HG03439 (cell line): ENCODE measurements at regions not wholly inside any gene's neighbourhood (a gene's known extent, or its start where the extent isn't known, plus 50 kb on each side); places are given as distances from the start of the nearest gene placed in this dataset.

Source experiments
- ATAC-seq: cut with Tn5 transposase; IDR thresholded peaks from one replicate; pipeline ENCODE4 v1.9.1; 2021; ENCODE audit warnings: mild to moderate bottlenecking, moderate library complexity; ENCODE audit not compliant: unreplicated experiment

DNA sequence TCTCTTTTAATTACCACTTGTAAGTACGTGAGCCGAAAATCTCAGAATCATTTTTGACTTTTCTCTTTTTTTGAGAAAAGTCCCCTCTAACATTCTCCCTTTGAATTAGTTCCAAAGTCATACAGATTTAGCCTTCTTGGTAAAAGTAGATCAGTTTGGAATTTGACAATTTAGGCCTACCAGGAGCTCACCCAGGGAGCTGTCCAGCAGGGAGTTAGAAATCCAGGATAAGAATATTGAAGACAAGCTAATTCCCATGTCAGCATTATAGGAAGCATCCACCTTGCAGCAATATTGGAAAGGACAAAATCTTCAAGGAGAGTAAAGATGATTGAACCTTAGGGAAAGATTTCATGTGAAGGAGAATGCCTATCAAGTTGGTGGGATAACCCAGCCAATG lies 352.2 kb upstream of the CPEB2 start:
- no peak for ATAC-seq

DNA sequence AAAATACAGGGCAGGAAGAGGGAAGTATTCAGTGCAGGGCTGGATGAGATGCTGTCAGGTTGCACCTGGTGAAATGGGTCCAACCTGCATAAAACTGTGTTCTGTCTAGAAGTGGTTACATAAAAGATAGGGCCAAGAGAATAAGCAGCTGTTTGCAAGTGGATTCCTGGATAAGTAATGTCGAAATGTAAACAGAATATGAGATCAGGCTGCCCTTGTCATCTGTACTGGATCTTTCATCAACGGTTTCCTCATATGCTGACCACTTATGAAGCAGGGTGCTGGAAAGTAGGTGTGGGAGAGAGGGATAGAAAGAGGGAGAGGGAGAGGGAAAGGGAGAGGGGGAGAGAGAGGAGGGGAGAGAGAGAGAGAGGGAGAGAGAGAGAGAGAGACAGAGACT lies 349.8 kb upstream of the CPEB2 start:
- ATAC-seq, result no peak

DNA sequence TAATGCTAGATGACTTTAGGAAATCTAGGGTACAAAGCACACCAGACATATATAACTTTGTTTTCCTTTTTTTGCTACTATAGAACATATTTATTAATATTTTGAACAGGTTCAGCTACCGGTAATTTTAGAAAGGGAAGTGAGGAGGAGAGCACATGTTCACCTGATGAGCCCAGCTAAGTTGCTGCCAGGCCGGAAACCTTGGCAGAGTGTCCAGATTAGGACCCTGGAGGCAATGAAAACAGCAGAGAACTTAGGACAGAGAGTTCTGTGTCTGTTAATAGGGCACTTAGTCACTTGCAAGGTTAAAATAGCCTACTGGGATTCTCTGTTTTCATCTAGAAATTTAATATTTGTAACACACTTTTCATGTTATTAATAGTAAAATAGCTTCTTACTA lies 348.9 kb upstream of the CPEB2 start:
- ATAC-seq, result no peak

DNA sequence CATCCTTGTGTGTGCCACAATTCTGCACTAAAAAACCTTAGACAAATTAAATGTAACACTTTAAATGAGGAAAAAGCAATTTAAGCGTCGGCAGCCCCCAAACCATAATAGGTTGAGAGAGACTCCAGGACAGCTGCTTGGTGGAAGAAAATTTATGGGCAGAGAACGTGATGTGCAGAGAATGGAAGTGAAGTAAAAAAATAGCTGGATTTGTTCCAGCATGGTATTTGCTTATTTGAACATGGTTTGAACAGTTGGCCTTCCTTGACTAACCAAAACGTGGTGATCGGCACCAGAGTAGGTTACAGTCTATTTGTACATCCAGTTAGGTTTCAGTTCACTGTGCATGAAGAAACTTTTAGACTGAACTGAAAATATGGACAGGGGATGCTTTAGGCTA lies 343.0 kb upstream of the CPEB2 start:
- ATAC-seq, result no peak

DNA sequence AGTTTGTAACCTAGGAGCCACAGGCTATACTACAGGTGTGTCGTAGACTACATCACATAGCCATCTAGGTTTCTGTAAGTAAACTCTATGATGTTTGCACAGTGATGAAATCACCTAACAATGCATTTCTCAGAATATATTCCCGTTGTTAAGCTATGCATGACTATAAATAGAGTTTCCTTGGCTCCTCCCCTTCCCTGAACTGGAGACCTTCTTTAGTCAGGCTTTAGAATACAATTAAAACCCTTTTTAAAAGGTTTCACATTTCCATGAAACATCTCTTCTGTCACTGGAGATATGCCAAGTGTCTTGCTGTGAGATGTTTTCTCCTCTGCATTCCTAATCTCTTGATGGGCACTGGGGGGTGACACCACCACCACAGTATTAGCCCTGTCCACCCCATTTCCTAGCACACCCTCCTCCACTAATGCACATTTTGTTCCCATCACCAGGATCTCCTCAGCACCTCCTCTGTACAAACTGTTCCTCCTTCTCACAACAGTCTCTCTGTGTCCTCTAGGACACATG lies 334.6 kb upstream of the CPEB2 start:
- ATAC-seq, result no peak

DNA sequence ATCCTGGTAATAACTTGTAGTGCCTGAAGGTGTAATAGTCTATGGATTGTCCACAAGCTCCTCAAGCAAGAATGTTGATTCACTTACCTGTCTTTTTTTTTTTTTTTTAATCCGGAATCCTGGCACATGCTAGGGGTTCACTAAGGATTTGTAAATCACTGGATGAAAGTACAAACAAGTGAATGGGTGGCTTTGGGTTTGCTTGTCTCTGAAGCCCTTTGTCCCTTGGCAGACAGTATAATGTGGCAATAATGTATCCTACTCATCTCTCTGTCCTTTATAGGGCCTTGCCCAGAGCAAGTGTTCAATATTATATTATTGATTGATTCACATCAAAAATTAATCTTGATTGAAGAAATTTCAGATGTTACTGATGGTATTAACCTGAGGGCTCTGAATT lies 334.0 kb upstream of the CPEB2 start:
- no peak for ATAC-seq

DNA sequence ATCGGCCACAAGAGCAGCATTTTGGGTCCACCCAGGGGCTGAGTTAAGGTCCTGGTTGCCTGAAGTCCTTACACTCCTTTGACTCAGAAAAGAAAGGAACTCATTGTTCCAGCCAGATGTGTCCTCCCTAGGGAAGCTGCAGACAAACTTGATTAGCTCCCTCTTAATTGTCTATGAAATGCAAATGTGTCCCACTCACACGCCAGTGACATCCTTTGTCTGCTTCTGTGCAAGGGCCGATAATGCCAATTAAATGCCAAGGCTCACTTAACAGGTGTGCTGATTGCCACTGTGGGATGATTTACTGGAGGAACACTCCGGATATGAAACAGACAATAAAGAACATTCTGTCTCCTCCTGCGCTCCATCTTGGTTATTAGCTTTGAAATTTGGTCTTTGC lies 332.9 kb upstream of the CPEB2 start:
- no peak for ATAC-seq

DNA sequence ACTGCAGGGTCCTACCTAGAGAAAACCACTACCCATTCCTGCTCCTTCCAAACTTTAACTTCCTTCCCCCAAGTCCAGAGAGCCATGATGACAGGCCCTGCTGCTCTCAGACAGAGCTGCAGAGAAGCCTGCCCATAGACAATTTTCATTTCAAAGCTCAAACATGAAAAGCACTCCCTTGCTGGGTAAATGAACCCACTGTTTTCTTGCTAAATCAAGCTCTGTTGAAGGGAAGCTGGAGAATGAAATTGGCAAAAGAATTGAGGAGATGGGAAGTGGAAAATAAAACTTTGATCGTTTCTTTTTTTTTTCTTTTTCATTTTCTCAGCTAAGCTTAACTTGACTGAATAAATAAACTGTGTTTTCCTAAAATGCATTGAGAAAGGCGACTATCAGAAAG lies 331.1 kb upstream of the CPEB2 start:
- no peak for ATAC-seq

DNA sequence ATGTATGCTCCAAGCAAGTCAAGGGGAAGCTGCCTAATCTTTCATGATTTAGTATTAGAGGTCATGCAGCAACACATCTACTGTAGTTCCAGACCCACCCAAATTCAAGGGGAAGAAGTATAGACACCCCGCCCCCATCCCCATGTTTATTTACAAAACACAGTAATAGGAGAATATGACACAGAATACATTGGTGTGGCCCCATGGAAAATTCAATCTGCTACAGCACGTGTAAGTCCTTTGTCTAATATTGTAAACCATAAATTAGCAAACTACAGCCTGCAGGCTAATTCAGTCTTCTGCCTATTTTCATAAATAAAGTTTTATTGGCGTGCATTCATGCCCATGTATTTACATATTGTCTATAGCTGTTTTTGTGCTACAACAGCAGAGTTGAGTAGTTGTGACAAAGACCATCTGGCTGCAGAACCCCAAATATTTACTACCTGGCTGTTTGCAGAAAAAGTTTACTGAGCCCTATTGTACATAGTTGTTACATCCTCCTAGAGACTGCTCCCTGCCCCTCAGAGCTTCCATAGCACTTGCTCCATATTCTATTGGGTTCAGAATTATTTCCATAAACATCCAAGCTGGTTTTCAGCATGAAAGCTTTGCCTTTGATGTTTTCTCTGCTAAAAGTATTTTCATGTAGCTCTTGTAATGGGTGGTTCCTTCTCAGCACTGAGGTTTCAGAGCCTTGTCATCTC lies 326.8 kb upstream of the CPEB2 start:
- ATAC-seq, result no peak

DNA sequence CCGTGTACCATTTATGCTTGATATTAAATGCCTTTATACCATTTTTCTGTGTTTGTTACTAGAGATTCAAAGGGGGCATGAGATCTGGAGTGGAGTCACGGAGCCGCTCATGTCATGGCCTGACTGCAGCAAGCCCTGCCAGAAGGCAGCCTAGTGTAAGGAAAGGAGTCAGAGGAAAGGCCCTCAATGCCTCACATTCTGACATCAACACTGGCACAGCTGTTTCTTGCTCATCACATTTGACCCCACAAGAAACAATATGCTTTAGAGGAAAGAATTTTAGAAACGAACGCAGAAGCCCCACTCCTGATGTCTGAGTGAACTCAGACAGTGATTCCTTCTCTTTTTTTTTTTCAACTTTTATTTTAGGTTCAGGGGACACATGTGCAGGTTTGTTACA lies 322.4 kb upstream of the CPEB2 start:
- ATAC-seq, result no peak

DNA sequence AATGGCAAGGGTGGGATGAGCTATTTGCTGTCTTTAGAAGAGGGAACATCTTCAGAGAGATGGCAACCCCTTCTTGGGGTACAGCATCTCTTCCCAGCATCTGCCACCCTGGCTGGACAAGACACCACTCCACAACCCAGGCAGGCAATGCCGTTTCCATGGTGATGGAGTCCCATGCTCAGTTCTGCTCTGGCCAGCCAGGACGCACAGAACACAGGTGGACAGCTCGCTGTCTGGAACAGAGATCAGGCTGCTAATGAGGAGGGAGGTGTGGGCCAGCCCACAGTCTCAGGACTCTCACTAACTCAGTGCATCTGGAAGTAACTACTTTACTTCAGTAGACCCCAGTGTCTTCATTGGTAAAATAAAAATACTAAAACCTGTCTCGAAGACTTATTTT lies 321.0 kb upstream of the CPEB2 start:
- no peak for ATAC-seq

DNA sequence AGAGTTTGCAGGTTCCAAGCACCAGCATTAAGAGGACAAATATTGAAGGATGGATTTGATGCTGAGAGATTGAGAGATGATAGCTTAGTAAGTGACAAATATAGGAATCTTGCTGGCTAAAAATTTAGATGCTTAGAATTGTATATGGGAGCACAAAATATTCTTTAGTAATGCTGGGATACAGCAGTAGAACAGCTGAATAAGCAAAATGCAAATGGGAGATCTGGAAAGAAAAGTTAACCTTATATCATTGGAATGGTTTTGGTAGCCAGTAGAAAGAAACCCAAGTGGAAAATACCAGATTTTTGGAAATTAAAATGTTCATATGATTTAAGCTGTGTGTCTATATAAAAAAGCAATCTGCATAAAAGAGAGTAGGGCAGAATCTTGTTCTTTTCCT lies 308.6 kb upstream of the CPEB2 start:
- ATAC-seq, result no peak

DNA sequence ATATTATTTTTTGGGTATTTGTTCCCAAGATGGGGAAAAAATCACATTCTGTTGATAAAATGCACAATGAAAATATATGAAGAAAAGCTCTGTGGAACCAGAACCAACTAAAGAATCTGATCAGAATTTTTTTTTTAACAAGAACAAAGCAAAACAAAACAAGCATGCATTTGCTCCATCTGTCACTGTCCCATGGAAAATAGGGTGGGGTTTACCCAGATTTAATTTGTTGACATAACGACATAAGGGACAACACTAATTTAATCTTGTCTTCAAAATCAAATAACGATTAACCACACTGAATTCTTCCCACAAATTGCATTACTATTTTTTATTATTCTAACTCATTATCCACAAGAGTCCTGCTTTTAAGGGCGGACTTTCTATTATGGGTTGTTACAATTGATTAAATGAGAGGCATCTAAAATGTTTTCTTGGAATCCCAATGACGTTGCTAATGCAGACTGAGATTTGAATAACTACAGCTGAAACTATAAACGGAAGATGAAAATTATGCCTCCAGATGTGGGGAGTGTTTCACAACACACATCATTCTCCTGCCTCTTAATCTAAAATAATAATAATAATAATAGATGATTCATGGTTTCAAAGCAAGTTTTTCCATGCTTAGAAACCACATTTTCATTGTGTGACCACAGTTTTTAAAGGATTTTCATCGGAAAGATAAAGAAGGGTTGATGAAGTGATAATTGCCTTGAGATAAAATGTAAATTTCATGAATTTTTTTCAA lies 307.0 kb upstream of the CPEB2 start:
- ATAC-seq, result no peak

DNA sequence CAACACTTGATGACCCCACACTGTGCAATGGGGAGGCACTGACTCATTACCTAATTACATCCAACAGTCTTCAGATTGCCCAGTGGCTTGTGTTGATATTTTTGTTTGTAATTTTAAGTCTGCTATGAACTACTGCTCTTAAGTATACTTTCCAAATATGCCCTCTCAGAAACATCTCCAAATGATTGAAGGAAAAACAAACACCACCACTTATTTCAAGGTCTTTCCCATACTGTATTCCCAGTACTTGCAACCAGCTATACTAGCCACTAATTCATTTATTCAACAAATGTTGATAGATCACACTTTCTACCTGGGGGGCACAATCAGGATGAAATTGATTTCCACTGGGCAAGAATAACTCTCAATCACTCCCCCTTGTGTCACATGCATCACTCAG lies 302.2 kb upstream of the CPEB2 start:
- ATAC-seq, result no peak

DNA sequence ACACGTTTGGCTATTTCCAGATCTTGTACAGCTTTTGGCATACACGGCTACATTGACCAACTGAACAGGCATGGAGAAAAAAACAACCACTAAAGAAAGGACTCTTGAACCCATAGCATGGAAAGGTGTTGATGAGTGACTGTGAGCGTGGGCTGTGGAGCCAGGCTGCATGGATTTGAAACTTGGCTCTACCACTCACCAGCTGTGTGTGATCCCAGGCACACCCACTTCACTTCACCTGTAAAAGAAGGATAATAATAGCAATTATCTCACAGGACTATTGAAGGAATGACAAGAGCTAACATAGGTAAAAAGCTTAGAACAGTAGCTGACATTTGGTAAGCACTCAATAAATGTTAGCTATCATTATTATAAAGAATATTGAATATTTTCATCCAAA lies 301.7 kb upstream of the CPEB2 start:
- no peak for ATAC-seq

DNA sequence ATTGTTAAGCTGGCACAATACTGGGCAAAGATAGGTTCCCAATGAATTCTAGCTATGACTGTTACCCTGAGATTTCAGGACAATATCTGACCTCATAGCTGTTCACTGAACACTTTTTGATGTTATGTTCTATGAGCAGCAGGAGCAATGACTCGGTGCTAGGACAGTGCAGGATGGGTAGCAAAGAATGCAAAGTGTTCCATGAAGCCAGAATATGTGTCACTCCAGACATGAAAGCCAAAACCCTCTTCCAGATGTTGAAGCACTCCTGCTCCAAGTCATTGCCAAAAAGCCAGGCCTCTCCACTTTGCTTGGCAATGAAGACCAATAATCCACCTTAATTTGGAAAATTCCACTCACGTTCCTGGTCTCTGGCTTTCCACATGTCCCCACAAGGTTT lies 300.9 kb upstream of the CPEB2 start:
- no peak for ATAC-seq

DNA sequence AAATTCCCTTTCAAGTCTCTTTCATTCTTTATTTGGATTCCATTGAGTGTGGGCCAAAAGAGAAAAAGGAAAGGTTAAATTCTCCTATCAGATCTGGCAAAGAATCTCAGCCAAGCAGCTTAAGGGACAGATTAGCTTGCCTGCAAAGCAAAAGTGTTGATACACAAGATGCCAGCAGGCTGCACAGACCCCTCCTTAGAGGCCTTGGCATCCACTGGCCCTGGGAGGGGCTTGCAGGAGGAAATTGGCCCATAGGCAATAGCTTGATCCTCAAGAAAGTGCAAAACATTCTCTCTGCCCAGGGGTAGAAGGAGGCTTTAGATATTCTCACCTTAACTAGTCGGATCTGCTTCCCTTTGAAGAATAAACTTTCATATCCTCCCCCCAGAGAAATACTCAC lies 300.4 kb upstream of the CPEB2 start:
- ATAC-seq, result no peak

DNA sequence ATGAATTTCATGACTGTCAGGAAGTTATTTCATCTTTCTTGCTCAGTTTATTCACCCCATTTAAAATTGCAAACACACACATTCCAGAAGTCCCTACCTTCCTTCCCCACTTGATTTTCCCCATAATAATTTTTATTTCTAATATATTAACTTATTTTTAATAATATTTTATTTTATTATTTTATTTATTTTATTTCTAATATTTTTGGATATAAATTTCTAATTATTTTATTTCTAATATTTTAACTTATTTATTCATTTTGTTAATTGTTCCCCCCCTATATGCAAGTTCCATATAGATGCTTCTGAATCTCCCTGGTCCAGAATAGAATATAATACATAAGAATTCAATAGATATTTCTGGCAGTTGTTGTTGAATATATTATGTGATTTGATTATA lies 293.7 kb upstream of the CPEB2 start:
- no peak for ATAC-seq

DNA sequence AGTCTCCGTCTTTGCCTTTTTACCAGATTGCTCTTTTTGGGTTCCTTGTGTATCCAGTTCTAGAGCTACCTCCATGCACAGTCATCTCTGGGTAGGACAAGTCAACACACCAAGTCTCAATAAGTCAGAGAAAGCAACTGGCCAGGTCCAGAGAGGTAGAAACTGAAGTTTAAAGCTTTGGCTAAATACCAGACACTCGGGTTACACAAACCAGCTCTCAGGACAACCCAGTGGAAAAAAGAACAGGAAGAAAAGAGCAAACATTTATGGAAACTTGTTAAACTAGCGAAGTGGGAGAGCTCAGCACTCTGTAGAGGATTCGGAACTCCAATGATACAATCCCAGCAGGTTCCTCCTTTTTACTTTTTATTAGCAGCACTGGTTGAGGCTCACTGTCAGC lies 291.0 kb upstream of the CPEB2 start:
- ATAC-seq, result no peak

DNA sequence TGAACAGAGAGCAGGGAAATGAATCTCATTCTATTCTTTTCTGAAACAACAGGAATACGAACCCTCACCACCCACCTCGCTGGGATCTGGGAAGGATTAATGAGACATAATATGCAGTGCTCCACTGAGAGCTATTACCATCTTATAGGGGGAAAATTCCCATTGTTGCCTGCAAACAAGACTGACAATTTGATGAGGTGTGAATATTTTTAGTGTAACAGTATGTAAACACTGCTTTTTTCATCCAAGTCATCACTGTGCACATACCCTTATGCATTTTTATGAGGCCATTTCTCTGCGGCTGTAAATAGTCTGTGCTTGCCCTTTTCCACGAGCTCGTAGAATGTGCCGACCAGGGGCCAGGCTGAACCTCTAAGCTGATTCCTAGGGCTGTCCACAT lies 285.6 kb upstream of the CPEB2 start:
- ATAC-seq, result no peak

DNA sequence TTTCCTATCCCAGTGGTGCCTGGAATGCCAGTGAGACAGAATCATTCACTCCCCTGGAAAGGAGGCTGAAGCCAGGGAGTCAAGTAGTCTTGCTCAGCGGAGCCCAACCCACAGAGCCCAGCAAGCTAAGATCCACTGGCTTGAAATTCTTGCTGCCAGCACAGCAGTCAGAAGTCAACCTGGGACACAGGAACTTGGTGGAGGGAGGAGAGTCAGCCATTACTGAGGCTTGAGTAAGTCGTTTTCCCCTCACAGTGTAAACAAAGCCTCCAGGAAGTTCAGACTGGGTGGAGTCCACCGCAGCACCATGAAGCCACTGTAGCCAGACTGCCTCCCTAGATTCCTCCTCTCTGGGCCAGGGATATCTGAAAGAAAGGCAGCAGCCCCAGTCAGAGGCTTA lies 283.2 kb upstream of the CPEB2 start:
- no peak for ATAC-seq

DNA sequence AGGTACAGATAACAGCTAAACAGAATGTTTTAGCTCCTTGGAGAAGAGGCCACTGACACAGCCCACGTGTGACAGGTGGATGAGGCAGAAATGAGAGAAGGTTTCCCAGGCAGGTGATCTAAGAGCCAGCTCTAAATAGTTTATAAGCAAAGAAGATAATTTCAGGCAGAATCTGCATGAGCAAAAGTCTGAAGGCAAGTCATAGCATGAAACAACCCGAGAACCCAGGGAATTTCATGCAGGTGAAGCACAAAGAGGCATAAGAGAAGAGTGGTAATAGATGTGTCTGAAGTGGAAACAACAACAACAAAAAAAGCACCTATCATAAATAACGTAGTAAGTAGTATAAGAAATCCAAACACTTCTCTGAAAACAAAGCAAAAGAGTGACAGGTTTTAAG lies 275.8 kb upstream of the CPEB2 start:
- no peak for ATAC-seq
